Amniotic epithelial cell (primary cell): ENCODE measurements at regions not wholly inside any gene's neighbourhood (a gene's known extent, or its start where the extent isn't known, plus 50 kb on each side); places are given as distances from the start of the nearest gene placed in this dataset.
A peak's percentile ranks its signal among the peaks of the same experiment; 100 is the strongest.

Experiments
- DNase-seq: peaks from one replicate; pipeline ENCODE4 v3.0.0-alpha.2; 2010; ENCODE audit warnings: low read depth

DNA sequence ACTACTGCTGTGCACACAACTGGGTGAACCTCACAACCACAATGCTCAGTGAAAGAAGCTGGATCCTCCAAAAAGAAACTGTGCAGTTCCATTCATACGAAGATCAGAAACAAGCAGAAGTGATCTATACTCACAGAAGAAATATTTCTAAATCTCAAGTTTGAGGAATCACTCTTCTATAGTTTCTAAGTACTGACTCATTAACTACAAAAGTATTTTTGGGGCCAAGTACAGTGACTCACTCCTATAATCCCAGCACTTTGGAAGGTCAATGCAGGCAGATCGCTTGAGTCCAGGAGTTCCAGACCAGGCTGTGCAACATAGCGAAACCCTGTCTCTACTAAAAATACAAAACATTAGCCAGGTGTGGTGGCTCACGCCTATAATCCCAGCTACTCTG lies 51.3 kb upstream of the RELL1 start:
- peak; percentile 79 for DNase-seq
